GM18519 (cell line): ENCODE measurements at regions not wholly inside any gene's neighbourhood (a gene's known extent, or its start where the extent isn't known, plus 50 kb on each side); places are given as distances from the start of the nearest gene placed in this dataset.
"Not testable (repeated sequence)": the region's sequence is repeated elsewhere in the genome, so short reads cannot be mapped to it uniquely, and the experiment has no call there.

Experiments
- ATAC-seq: cut with Tn5 transposase; IDR thresholded peaks from one replicate; pipeline ENCODE4 v1.9.1; 2021; ENCODE audit warnings: mild to moderate bottlenecking, moderate library complexity; ENCODE audit not compliant: unreplicated experiment, low FRiP score

DNA sequence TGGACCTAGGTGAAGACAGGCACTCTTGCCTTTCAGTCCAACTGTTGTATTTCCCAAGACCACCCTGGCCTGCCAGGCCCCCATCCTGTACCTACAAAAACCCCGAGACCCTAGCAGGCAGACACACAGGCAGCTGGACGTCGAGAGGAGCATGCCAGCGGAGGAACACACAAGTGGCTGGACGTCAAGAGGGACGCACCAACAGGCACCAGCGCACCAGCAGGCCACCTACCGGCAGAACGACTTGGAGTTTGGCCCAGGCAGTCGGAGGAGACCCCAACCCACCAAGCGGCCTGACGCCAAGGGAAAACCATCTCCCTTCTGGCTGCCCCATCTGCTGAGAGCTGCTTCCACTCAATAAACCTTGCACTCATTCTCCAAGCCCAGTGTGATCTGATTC lies 1883.4 kb upstream of the RAG2 start:
- ATAC-seq = no peak

DNA sequence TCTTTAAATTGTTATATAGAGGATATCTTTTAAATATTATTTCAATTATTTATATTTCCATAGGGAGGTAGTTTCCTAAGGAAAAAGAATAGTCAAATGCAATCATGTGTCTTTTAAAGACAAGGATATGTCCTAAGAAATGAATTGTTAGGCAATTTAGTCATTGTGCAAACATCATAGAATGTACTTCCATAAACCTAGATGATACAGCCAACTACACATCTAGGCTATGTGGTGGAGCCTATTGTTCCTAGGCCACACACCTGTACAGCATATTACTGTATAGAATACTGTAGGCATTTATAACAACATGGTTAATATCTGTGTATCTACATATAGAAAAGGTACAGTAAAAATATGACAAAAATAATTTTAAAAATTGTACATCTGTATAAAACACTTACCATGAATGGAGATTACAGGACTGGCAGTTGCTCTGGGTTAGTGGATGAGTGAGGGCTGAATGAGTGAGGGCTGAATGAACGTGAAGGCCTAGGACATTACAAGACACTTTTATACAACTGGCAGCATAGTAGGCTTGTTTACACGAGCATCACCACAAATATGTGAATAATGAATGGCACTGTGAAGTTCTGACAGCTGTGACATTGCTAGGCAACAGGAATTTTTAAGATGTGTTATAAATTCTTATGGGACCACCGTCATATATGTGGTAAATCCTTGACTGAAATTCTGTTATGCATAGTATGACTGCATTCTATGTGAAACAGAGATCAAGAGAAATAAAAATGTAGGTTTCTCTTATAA lies 1879.0 kb upstream of the RAG2 start:
- ATAC-seq = no peak

DNA sequence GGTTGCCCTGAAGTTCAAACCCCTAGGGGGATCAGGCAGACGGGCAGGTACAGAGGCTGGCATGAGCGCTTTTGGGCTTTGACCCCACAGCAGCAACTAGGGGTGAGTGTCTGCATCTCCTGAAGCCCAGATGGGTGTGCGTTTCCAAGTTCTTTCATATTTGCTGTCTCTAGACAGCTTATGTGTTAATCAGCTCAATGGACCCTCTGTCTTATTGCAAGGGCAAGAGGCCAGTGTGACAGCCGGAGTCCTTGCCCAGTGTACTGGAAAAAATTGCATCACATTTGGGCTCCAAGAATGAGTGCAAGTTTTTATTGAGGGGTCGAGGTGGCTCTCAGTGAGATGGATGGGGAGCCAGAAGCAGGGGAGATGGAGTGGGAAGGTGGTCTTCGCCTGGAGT lies 1863.7 kb upstream of the RAG2 start:
- no peak for ATAC-seq

DNA sequence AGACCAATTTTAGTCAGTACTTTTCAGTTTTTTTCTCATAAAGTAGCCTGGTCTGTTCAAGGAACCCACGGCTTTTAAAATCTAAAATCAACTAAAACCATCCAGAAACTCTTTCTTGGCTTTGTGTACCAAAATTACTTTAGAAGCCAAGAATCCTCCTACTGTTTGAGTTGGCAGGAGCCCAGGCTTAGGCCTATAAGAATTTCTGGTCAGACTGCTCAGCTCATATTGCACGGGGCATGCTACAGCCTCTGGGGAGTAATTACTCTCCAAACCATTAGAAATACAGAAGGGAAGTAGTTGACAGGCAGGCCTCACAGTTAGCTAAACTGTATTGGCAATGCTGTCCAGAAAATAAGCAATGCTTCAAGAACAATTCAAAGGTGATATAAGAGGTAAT lies 1862.9 kb upstream of the RAG2 start:
- ATAC-seq = no peak

DNA sequence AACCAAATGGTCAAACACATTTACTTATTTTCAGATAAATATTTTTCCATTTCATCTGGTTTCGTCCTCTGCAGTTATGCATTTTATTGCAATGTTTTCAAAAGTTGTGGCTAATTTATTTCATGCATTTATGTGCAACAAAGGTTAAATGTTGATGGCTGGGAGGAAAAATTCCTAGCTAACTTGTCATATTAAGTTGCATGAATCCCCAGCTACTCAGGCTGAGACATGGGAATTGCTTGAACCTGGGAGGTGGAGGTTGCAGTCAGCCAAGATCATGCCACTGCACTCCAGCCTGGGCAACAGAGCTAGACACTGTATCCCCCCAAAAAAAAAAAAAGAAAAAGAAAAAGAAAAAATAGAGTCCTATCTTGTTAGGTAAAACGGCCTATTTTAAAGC lies 1862.4 kb upstream of the RAG2 start:
- ATAC-seq = no peak

DNA sequence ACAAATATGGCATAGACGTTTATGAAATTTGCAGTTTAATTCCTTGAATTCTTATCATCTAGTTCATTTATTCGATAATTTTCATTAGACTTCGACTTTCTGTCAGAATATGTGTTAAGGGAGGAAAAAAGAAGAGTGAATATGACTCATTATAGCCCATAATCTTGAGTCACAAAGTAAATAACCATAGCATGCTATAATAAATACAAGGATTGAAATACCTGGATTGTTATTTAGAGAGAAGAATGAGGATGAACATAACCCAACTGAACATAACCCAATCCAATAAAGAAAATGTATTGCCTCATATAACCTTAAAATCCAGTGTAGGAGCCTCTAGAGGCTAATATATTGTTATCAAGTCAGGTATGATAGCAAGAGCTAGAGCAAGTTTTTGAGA lies 1858.3 kb upstream of the RAG2 start:
- ATAC-seq = no peak

DNA sequence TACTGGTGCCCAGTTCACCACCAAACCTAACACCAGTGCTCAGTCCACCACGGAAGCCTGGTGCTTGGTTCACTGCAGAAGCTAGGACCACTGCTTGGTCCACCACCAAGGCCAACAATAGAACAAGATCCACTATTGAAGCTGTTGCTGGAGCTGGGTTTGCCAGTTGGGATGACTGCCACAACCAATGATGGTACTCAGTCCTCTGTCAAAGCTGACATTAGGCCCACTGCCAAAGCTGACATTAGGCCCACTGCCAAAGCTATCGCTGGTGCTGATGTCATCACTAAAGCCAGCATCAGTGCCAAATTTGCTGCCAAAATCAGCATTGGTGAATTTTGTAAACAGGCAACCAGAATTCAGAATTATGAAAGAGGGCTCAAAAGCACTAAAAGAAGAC lies 1850.2 kb upstream of the RAG2 start:
- ATAC-seq = no peak

DNA sequence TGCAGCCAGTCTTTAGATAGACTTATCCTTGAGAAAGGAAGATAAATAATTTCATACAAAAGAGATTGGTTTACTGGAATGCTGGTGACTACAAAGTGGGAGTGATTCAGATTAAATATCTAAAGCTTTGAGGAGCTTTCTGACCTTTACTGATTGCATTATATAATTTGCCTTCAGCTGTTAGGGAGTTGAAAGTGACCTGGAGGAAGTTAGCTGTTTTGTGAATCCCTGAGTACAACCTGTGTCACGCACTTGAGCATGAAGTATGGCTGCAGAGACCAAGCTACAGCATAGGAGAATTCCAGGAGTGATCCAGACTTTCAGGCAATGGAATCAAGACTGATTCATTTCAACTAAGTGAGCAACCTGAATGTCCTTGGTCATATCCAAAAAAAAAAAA lies 1848.3 kb upstream of the RAG2 start:
- no peak for ATAC-seq

DNA sequence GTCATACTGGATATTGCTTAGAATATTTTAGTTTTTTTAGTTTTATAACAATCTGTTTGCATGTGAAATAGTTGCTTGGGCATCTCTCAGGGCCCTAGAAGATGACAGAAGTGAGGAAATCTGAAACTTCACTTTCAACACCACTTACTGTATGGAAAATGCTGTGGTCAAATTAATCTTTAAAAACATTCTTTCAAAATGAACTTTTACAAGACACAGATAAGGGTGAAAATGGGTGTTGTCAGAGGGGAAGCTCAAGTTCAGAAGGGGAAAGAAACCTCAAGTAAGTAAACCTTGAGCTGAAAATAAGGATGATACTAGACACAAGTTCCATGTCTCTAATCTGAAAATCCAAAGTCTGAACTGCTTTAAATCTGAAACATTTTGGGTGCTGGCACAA lies 1840.1 kb upstream of the RAG2 start:
- no peak for ATAC-seq

DNA sequence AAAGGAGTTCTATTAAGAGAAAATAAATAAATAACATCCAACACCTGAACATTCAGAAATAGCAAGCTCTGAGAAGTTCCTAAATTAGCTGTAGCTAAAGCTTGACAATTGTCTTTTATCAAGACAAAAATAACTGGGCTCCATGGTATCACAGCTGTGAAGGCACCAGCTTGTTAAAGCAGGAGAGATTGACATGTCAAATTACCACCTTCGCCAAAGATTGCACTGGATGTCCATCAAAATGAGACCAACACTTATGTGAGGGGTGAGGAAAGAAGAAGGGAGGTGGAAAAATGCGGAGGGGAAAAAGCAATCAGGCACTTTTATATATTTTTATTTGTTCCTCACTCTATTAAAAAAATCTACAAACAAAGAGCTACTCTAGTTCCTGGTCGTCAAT lies 1827.5 kb upstream of the RAG2 start:
- ATAC-seq = no peak

DNA sequence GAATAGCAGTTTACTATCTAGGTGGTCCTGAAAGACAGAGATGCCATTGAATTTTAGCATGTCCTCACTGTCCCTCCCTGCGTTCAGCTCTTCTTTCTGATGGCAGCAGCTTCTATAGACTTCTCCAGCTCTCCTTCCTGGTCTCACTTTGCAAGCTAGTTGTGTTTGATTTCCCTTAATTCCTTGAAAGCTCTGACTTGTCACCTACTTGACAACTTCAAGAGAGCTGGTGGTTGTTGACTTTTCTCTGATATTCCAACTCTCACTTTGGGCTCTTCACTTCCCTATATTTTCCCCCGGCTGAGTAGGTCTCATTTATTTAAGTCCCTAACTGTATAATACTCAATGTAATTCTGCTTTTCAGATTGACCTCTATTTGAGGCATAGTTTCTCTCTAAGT lies 1825.0 kb upstream of the RAG2 start:
- ATAC-seq = no peak

DNA sequence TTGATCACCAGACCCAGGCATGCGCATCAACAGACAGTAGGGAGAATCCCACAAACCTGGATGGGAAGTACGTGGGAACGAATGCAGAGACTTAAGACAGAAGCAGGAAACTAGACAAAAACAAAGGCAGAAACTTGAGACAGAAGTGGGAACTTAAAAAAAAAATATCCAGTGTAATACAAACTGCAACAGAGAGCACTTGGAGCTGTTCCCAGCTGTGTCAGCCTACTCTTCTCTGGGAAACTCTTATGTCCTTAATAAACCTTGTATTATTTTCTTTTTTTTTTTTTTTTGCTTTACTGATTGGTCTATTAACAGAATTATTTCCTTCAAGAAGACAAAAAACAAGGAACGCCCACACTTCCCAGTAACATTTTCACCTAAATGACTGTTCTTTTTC lies 1818.1 kb upstream of the RAG2 start:
- ATAC-seq = no peak

DNA sequence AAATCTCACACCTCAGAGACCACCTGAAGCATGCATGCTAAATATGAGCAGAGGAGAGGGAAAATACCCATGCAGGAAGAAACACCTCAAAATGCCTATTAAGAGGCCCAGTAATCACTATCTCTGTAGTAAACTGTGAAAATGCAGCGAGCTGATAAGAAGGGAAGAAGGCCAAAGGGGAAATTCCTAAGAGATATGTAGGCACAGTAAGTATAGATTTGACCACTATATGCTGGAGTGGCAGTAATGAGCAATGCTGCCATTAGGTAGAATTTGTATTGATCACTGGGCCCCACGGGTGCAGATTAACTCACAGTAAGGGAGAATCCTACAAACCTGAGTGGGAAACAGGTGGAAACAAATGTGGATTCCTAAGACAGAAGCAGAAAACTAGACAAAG lies 1813.1 kb upstream of the RAG2 start:
- ATAC-seq = no peak

DNA sequence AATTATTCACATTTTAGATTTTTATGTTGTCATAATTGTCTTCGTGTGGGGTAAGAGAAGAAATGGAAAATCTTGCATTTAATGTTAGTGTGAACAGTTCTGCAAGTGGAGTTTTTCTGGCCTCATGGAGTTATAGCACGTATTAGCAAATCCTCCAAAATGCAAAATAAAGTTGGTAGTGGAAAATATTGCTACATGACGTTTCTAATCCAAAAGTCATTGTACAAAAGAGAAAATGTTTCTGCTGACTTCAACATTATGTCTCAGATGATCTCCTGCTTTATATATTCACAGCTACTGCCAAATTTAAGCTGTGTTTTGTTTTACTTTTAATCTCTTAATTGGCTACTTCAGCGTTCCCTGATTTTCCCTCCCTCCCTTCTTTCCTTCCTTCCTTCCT lies 1804.0 kb upstream of the RAG2 start:
- no peak for ATAC-seq

DNA sequence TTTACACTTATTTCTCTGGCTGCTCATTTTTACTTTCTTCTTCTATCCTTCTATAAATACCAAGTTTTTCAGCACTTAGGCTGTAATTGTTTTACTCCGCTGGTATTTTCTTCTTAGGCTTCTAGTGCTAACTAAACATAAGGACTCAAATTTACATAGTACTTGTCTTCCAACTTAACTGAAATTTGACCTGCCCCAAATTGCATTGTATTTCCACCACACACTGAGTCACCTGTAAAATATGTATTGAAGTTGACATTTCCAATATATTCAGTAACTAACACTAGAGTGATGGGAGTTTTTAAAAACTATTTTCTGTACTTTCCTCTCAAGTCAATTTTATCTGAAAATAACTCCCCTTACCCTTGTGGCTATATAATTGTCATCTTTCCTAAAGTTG lies 1794.1 kb upstream of the RAG2 start:
- ATAC-seq = no peak

DNA sequence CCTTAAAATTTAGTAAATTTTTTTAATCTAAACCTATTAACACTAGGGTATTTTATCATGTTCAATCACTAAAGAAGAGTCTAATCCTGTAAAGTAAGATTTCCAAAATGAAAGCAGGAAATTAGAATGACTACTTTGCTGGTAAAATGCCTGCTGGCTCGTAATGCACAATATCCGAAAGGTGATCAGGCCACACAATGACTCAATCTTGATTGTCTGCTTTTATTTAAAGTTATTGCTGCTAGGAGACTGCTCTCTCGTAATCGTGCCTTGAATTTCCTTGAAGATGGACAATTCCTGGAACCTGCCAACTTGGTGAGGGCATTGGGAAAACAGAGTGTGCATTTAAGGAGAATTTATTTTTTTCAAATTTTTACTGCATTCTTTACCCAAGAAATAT lies 1786.5 kb upstream of the RAG2 start:
- ATAC-seq = no peak

DNA sequence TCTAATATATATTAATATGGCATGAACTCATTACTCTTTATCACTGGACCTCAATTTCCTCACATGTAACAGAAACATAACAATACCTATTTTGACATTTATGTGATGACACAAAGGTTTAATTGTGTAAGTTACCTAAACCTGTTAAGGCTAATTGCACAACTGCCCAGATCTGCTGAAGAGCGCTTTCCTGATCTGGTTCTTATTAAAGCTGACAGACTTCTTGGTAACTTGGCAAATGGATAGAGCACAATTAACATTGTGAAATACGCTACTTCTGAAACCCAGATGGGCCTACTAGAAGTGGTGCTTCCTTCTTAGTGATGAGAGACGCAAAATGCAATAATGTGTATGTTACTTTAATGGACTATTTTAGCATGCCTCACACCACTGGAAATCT lies 1767.2 kb upstream of the RAG2 start:
- ATAC-seq = no peak

DNA sequence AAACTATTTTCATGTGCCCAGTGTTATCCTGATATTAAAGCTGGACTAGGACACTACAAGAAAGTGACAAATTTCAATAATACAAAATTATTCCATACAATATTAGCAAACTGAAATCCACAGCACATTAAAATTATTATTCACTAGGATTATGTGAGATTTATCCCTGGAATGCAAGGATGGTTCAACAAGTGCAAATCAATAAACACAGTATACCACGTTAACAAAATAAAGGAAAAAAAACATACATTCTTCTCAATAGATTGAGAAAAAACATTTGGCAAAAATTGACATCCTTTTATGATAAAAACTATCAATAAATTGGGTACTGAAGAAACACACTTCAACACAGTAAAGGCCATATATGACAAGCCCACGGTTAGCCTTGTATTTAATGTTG lies 1758.2 kb upstream of the RAG2 start:
- ATAC-seq = no peak

DNA sequence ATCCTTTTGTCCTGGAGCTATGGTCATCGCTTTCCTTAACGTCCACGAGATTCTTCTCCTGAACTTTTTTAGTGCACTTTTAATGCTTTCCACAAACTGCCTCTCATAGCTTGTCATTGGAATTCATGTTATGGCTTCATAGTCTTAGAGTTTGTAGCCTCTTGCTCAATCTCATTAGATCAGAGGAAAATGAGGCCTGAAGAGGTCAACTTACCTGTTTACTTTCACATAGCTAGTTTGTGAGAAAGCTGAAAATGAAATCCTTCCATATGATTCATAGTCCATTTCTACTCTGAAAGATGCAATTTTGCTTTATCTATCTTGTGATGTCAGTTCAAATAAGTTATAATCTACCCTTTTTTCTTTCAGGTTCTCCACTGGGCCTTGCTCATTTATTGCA lies 1747.2 kb upstream of the RAG2 start:
- ATAC-seq = no peak

DNA sequence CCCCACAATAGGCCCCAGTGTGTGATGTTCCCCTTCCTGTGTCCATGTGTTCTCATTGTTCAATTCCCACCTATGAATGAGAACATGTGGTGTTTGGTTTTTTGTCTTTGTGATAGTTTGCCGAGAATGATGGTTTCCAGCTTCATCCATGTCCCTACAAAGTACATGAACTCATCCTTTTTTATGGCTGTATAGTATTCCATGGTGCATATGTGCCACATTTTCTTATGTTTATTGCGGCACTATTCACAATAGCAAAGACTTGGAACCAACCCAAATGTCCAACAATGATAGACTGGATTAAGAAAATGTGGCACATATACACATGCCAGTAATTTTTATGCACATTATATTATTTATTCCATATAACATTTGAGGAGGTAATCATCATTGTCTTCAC lies 1743.6 kb upstream of the RAG2 start:
- not testable (repeated sequence) for ATAC-seq

DNA sequence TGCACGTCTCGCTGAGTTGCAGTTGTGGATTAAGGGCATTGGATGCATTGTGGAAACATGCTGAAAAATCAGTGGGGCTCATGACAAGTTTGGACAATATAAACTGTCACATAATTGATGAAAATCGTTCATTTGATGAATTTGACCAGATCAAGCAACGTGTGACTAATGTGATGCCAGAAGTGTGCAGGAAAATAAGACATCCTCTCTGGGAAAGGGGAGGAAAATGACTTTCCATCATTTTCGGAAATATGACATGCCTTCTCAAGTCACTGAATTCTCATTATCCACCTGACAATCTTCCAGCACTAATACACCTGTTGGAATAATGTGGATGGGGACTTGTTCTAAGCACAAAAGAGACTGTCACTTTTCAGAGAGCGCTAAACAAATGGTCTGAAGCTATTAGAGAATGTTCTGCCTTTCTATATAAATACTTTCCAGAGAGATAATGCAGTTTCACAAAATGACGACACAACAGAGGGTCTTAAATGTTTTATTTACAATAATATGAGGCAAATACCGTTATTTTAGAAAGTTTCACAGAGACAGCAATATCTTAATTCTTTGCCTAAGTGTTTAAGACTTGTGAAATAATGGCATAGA lies 1741.9 kb upstream of the RAG2 start:
- no peak for ATAC-seq

DNA sequence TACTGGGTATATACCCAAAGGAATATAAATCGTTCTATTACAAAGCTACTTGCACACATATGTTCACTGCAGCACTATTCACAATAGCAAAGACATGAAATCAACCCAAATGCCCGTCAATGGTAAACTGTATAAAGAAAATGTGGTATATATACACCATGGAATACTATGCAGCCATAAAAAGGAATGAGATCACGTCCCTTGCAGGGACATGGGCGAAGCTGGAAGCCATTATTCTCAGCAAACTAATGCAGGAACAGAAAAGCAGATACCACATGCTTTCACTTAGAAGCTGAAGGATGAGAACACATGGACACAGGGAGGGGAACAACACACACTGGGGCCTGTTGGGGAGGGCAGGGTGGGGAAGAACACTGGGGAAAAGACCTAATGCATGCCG lies 1740.0 kb upstream of the RAG2 start:
- ATAC-seq = not testable (repeated sequence)

DNA sequence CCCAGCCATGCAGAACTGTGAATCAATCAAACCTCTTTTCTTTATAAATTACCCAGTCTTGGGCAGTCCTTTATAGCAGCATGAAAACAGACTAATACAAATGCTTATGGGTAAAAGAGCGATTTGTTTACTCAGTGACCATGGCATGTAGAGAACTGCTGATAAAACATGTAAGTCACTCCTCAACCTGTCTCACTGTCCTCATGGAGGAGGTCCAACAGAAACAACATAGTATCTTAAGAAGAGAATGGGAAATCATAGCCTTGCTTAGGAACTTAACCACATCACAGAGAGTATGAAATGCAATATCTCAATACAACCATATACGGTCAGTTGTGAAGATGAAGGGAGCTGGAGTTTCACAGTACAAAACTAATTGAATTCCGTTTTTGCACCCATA lies 1734.0 kb upstream of the RAG2 start:
- ATAC-seq = no peak
